Right lobe of liver (tissue), 4 donors: ENCODE measurements at regions not wholly inside any gene's neighbourhood (a gene's known extent, or its start where the extent isn't known, plus 50 kb on each side); places are given as distances from the start of the nearest gene placed in this dataset.

Source experiments
- POLR2A ChIP-seq: fragments of 450-650 bp; IDR thresholded peaks from one replicate; pipeline ENCODE4 v1.6.1; 2017; ENCODE audit warnings: antibody characterized with exemption, mild to moderate bottlenecking
- TF ChIP-seq, protein P1 (sequence below), 4 donors: fragments of 200-600 bp in 3 of 4; fragments of 450-650 bp in 1 of 4; IDR thresholded peaks; one replicate each; pipeline versions ENCODE4 v1.5.1 to v1.8.0; 2016 to 2022; ENCODE audit warnings: antibody characterized with exemption in 4 of 4, mild to moderate bottlenecking in 2 of 4
- donor health status: DM: no; HTN: no; CAD: no.
- donor health status: DM: no; HTN: no; CAD: no.
- donor health status: DM: no; HTN: yes; CAD: no.

DNA sequence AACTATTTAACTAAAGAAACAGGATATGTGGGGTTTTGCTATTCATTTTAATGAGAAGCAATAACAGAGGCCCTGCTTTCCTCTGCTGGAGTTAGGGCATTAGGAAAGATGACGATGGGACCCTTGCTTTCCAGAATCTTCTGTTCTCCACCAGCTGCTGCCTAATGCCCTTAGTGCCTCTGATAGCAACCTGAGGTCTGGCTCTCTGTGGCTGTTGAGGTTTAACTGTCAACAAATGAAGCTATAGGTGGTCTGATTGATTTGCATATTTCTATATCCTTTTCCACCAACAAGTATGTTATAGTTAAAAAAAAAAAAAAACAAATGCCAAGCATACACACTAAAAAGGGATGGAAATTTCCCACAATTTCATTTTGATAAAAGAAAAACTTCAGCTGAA, 115.1 kb upstream of the NCK2 start:
- TF ChIP-seq, protein P1, sequence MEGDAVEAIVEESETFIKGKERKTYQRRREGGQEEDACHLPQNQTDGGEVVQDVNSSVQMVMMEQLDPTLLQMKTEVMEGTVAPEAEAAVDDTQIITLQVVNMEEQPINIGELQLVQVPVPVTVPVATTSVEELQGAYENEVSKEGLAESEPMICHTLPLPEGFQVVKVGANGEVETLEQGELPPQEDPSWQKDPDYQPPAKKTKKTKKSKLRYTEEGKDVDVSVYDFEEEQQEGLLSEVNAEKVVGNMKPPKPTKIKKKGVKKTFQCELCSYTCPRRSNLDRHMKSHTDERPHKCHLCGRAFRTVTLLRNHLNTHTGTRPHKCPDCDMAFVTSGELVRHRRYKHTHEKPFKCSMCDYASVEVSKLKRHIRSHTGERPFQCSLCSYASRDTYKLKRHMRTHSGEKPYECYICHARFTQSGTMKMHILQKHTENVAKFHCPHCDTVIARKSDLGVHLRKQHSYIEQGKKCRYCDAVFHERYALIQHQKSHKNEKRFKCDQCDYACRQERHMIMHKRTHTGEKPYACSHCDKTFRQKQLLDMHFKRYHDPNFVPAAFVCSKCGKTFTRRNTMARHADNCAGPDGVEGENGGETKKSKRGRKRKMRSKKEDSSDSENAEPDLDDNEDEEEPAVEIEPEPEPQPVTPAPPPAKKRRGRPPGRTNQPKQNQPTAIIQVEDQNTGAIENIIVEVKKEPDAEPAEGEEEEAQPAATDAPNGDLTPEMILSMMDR (IDR thresholded peaks at IDR 0.05) = no peak
- no peak for TF ChIP-seq POLR2A
